Keratinocyte (primary cell): ENCODE measurements at regions not wholly inside any gene's neighbourhood (a gene's known extent, or its start where the extent isn't known, plus 50 kb on each side); places are given as distances from the start of the nearest gene placed in this dataset.

ENCODE experiments used
- DNase-seq: peaks from one replicate; pipeline ENCODE4 v3.0.0-alpha.2; 2011; ENCODE audit warnings: low read depth, missing footprints, low spot score
- FAIRE-seq: peaks from 2 replicates; lab custom pipeline; 2011; peaks lifted over from hg19 to GRCh38; lab: Jason Lieb, UNC
- H2AFZ ChIP-seq: 2 replicates; pipeline ENCODE4 v1.6.0; 2012; ENCODE audit warnings: low read length, control low read depth, inconsistent platforms; ENCODE audit not compliant: control insufficient read depth
- H3K27ac ChIP-seq: 2 replicates; pipeline ENCODE4 v1.5.1; 2011; ENCODE audit warnings: low read length; ENCODE audit not compliant: control insufficient read depth, insufficient read depth
- H3K27me3 ChIP-seq: 3 replicates; pipeline ENCODE4 v1.6.0; 2011; ENCODE audit warnings: low read length; ENCODE audit not compliant: control insufficient read depth, insufficient read depth; ENCODE audit errors: extremely low read depth
- H3K36me3 ChIP-seq, 2 experiments: 2 replicates in 1 of 2; 3 replicates in 1 of 2; pipeline ENCODE4 v1.5.1; 2011; ENCODE audit warnings: low read length in 2 of 2, mild to moderate bottlenecking in 1 of 2; ENCODE audit not compliant: control insufficient read depth in 2 of 2, insufficient read depth in 2 of 2; ENCODE audit errors: extremely low read depth in 1 of 2
- H3K4me1 ChIP-seq: 3 replicates; pipeline ENCODE4 v1.5.1; 2011; ENCODE audit warnings: low read length; ENCODE audit not compliant: control insufficient read depth, insufficient read depth; ENCODE audit errors: extremely low read depth
- H3K4me2 ChIP-seq: 3 replicates; pipeline ENCODE4 v1.6.0; 2011; ENCODE audit warnings: low read depth, low read length; ENCODE audit not compliant: control insufficient read depth, insufficient read depth; ENCODE audit errors: extremely low read depth
- H3K4me3 ChIP-seq, 3 experiments: fragments of 200-600 bp in 1 of 3; sonication (generic) in 1 of 3; 2 replicates in 2 of 3; 3 replicates in 1 of 3; pipeline ENCODE4 v1.5.1; 2011 to 2016; ENCODE audit warnings: low read length in 3 of 3, mild to moderate bottlenecking in 3 of 3, control low read depth in 2 of 3, inconsistent platforms in 1 of 3, low read depth in 1 of 3, mixed read lengths in 1 of 3, mixed run types in 1 of 3, moderate library complexity in 1 of 3; ENCODE audit not compliant: control insufficient read depth in 2 of 3, insufficient read depth in 2 of 3; ENCODE audit errors: extremely low read depth in 1 of 3
- H3K79me2 ChIP-seq: 2 replicates; pipeline ENCODE4 v1.6.0; 2012; ENCODE audit warnings: low read length; ENCODE audit not compliant: control insufficient read depth, insufficient read depth
- H3K9ac ChIP-seq: 3 replicates; pipeline ENCODE4 v1.6.0; 2011; ENCODE audit warnings: low read length; ENCODE audit not compliant: control insufficient read depth, insufficient read depth; ENCODE audit errors: extremely low read depth
- H3K9me1 ChIP-seq: 3 replicates; pipeline ENCODE4 v1.6.0; 2011; ENCODE audit warnings: low read length; ENCODE audit not compliant: control insufficient read depth, insufficient read depth; ENCODE audit errors: extremely low read depth
- H3K9me3 ChIP-seq: 2 replicates; pipeline ENCODE4 v1.5.1; 2012; ENCODE audit warnings: low read depth, low read length; ENCODE audit not compliant: control insufficient read depth
- H4K20me1 ChIP-seq: 3 replicates; pipeline ENCODE4 v1.6.0; 2011; ENCODE audit warnings: low read length; ENCODE audit not compliant: control insufficient read depth, insufficient read depth; ENCODE audit errors: extremely low read depth
- CTCF ChIP-seq, 3 experiments: IDR thresholded peaks in 1 of 3; conservative IDR thresholded peaks in 1 of 3; optimal IDR thresholded peaks in 1 of 3; 2 replicates in 2 of 3; 3 replicates in 1 of 3; pipeline versions ENCODE3 to v1.5.1; 2011; ENCODE audit warnings: low read length in 3 of 3, mild to moderate bottlenecking in 3 of 3, moderate library complexity in 2 of 3, control low read depth in 1 of 3, inconsistent platforms in 1 of 3; ENCODE audit not compliant: insufficient read depth in 2 of 3; ENCODE audit errors: extremely low read depth in 1 of 3
- EZH2 ChIP-seq: IDR thresholded peaks from one replicate; pipeline ENCODE4 v1.6.1; 2012; ENCODE audit warnings: inconsistent platforms, mild to moderate bottlenecking, low read length, moderate library complexity
- dilution Hi-C: fragments of 300-500 bp; cut with MboI; formaldehyde crosslinking; loops from one replicate; pipeline ENCODE4 v1.7.0; 2020; ENCODE audit warnings: low sequenced_read_pairs; ENCODE audit not compliant: extremely low pct_ligation_motif_present

GRCh38 chr1:218677026-218677425 lies 331.9 kb downstream of the TGFB2 start:
- H3K27ac ChIP-seq, result no peak overlapping the region
- no peak overlapping the region for H2AFZ ChIP-seq
- H4K20me1 ChIP-seq, result no peaks in the 10 kb centered on the region
- no peaks in the 10 kb centered on the region for H3K9me3 ChIP-seq
- no peaks in the 10 kb centered on the region for H3K36me3 ChIP-seq
- FAIRE-seq, result no peak
- no peak overlapping the region for H3K9ac ChIP-seq
- peaks cover 32% of the 10 kb centered on the region for H3K4me1 ChIP-seq
- no peak overlapping the region for H3K4me2 ChIP-seq
- dilution Hi-C loops, result no loop called here
- no peak overlapping the region for H3K4me3 ChIP-seq
- no peaks in the 10 kb centered on the region for H3K79me2 ChIP-seq
- TF ChIP-seq EZH2 (no peak), CTCF (optimal IDR thresholded peaks at IDR 0.05 in 1 of 3, IDR thresholded peaks at IDR 0.05 in 1 of 3, conservative IDR thresholded peaks at IDR 0.05 in 1 of 3; ENCODE audit: extremely low read depth in 1 of 3, insufficient read depth in 2 of 3, low read length in 3 of 3) (no peak)
- no peaks in the 10 kb centered on the region for H3K9me1 ChIP-seq
- no peaks in the 10 kb centered on the region for H3K27me3 ChIP-seq
- DNase-seq, result no peak

- Histone ChIP-seq H3K27ac (peak overlapping the region; percentile 43), H3K9me1 (no peaks in the 10 kb centered on the region), H3K4me2 (peak overlapping the region; percentile 30), H3K4me3 (peak overlapping the region in 1 of 3 experiments; percentile 39), H4K20me1 (no peaks in the 10 kb centered on the region), H2AFZ (peak overlapping the region; percentile 25), H3K79me2 (no peaks in the 10 kb centered on the region), H3K9me3 (no peaks in the 10 kb centered on the region), H3K4me1 (peaks cover 32% of the 10 kb centered on the region), H3K36me3 (no peaks in the 10 kb centered on the region), H3K9ac (no peak overlapping the region), H3K27me3 (no peaks in the 10 kb centered on the region)
- FAIRE-seq (no peak), DNase-seq (no peak)
- dilution Hi-C loops, result no loop called here
- no peak for TF ChIP-seq EZH2
- TF ChIP-seq CTCF (optimal IDR thresholded peaks at IDR 0.05 in 1 of 3, IDR thresholded peaks at IDR 0.05 in 1 of 3, conservative IDR thresholded peaks at IDR 0.05 in 1 of 3; ENCODE audit: extremely low read depth in 1 of 3, insufficient read depth in 2 of 3, low read length in 3 of 3), result no peak
Measured at GRCh38 chr1:218679391-218679790, 334.3 kb downstream of the TGFB2 start.
